PC-9 (cell line): ENCODE measurements at regions not wholly inside any gene's neighbourhood (a gene's known extent, or its start where the extent isn't known, plus 50 kb on each side); places are given as distances from the start of the nearest gene placed in this dataset.

ENCODE experiments used
- BruUV-seq: library from RNA; stranded (reverse); fragments of 400-500 nt; replicated peaks from 2 replicates; lab custom pipeline; 2021; lab: Mats Ljungman, UMichigan
- CTCF ChIA-PET: fragments of 300-600 bp; sonication (Branson Sonifier 250); formaldehyde crosslinking; loops from one replicate; lab custom pipeline; 2022; ENCODE audit warnings: antibody characterized with exemption; lab: Charles Lee
- POLR2A ChIA-PET: fragments of 300-600 bp; sonication (Branson Sonifier 250); formaldehyde crosslinking; loops from one replicate; lab custom pipeline; 2022; ENCODE audit warnings: antibody characterized with exemption; ENCODE audit not compliant: unreplicated experiment; lab: Charles Lee
- DNase-seq, 2 experiments: peaks; one replicate each; pipeline versions ENCODE4 v3.0.0 to v3.0.0-alpha.2; 2015 to 2022; ENCODE audit warnings: mixed read lengths in 1 of 2
- H2AFZ ChIP-seq: fragments of 200-600 bp; sonication (generic); 2 replicates; pipeline ENCODE4 v1.8.1; 2017; ENCODE audit warnings: antibody characterized with exemption
- H3F3A ChIP-seq: fragments of 200-600 bp; sonication (generic); 2 replicates; pipeline ENCODE4 v1.8.1; 2017; ENCODE audit warnings: antibody characterized with exemption, mild to moderate bottlenecking, low read depth; ENCODE audit not compliant: insufficient read depth
- H3K27ac ChIP-seq: fragments of 200-600 bp; sonication (generic); 2 replicates; pipeline ENCODE4 v1.6.1; 2016; ENCODE audit warnings: mixed run types
- H3K27me3 ChIP-seq: fragments of 200-600 bp; sonication (generic); 2 replicates; pipeline ENCODE4 v1.6.1; 2016; ENCODE audit warnings: low read depth, mixed run types; ENCODE audit not compliant: insufficient read depth
- H3K36me3 ChIP-seq: fragments of 200-600 bp; sonication (generic); 2 replicates; pipeline ENCODE4 v1.6.1; 2016; ENCODE audit warnings: low read depth, mixed run types
- H3K4me1 ChIP-seq: fragments of 200-600 bp; sonication (generic); replicated peaks from 2 replicates; pipeline ENCODE4 v1.6.1; 2016; ENCODE audit warnings: mixed run types; ENCODE audit not compliant: insufficient read depth
- H3K4me2 ChIP-seq: fragments of 200-600 bp; sonication (generic); 2 replicates; pipeline ENCODE4 v1.6.1; 2017; ENCODE audit warnings: mixed run types
- H3K4me3 ChIP-seq: fragments of 200-600 bp; sonication (generic); 2 replicates; pipeline ENCODE4 v1.6.1; 2016; ENCODE audit warnings: mixed run types
- H3K79me2 ChIP-seq: fragments of 200-600 bp; sonication (generic); 2 replicates; pipeline ENCODE4 v1.6.1; 2017; ENCODE audit warnings: low read depth, mixed run types
- H3K9me2 ChIP-seq: fragments of 200-600 bp; sonication (generic); 2 replicates; pipeline ENCODE4 v1.8.1; 2017; ENCODE audit warnings: mild to moderate bottlenecking; ENCODE audit not compliant: insufficient read depth
- H3K9me3 ChIP-seq: fragments of 200-600 bp; sonication (generic); 2 replicates; pipeline ENCODE4 v1.8.1; 2016; ENCODE audit warnings: low read depth; ENCODE audit not compliant: insufficient read depth
- H4K20me1 ChIP-seq: fragments of 200-600 bp; sonication (generic); 2 replicates; pipeline ENCODE4 v1.8.1; 2017; ENCODE audit not compliant: insufficient read depth
- EZH2 ChIP-seq: fragments of 200-600 bp; sonication (generic); IDR thresholded peaks from 2 replicates; pipeline ENCODE4 v1.8.0; 2017; ENCODE audit warnings: antibody characterized with exemption, low read depth
- intact Hi-C: fragments of 100-400 bp; cut with micrococcal nuclease; formaldehyde crosslinking; loops from one replicate; pipeline ENCODE4 v1.10.0; 2022; ENCODE audit not compliant: unreplicated experiment
- TF ChIP-seq, protein P1 (sequence below): fragments of 200-600 bp; sonication (generic); conservative IDR thresholded peaks from 2 replicates; pipeline ENCODE4 v1.6.1; 2017; ENCODE audit warnings: mixed run types, antibody characterized with exemption, mild to moderate bottlenecking, moderate library complexity

- no peak overlapping the region for H2AFZ ChIP-seq
- no peaks in the 10 kb centered on the region for H3K9me2 ChIP-seq
- no peaks in the 10 kb centered on the region for H3K4me1 ChIP-seq
- ChIA-PET POLR2A (no interaction called here), CTCF (no interaction called here)
- no peak for DNase-seq
- H3K79me2 ChIP-seq: no peaks in the 10 kb centered on the region
- no peak overlapping the region for H3K4me3 ChIP-seq
- no peaks in the 10 kb centered on the region for H3F3A ChIP-seq
- TF ChIP-seq EZH2: no peak
- TF ChIP-seq, protein P1, sequence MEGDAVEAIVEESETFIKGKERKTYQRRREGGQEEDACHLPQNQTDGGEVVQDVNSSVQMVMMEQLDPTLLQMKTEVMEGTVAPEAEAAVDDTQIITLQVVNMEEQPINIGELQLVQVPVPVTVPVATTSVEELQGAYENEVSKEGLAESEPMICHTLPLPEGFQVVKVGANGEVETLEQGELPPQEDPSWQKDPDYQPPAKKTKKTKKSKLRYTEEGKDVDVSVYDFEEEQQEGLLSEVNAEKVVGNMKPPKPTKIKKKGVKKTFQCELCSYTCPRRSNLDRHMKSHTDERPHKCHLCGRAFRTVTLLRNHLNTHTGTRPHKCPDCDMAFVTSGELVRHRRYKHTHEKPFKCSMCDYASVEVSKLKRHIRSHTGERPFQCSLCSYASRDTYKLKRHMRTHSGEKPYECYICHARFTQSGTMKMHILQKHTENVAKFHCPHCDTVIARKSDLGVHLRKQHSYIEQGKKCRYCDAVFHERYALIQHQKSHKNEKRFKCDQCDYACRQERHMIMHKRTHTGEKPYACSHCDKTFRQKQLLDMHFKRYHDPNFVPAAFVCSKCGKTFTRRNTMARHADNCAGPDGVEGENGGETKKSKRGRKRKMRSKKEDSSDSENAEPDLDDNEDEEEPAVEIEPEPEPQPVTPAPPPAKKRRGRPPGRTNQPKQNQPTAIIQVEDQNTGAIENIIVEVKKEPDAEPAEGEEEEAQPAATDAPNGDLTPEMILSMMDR: no peak
- H3K4me2 ChIP-seq: no peak overlapping the region
- H3K27ac ChIP-seq: no peak overlapping the region
- H4K20me1 ChIP-seq: no peaks in the 10 kb centered on the region
- H3K9me3 ChIP-seq: no peaks in the 10 kb centered on the region
- no peaks in the 10 kb centered on the region for H3K27me3 ChIP-seq
- H3K36me3 ChIP-seq: no peaks in the 10 kb centered on the region
- intact Hi-C loops: no loop called here
- no TSS peak for BruUV-seq
Observed at GRCh38 chr4:177680308-177680707, 238.1 kb upstream of the AGA start.

DNA sequence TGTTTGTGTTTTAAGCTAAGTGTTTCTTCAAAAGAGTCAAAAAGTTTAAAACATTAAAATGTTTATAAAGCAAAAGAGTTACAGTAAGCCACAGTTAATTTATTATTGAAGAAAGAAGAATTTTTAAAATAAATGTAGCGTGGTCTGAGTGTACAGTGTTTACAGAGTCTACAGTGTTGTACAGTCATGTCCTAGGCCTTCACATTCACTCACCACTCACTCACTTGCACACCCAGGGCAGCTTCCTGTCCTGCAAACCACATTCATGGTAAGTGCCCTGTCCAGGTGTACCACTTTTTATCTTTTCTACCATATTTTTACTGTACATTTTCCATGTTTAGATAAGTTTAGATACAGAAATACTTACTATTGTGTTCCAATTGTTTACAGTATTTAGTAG lies 239.7 kb upstream of the AGA start:
- POLR2A ChIA-PET: no interaction called here
- Histone ChIP-seq H2AFZ (no peak overlapping the region), H4K20me1 (no peaks in the 10 kb centered on the region), H3K4me3 (no peak overlapping the region), H3K4me2 (no peak overlapping the region), H3K36me3 (no peaks in the 10 kb centered on the region), H3K4me1 (no peaks in the 10 kb centered on the region), H3K27ac (no peak overlapping the region), H3F3A (no peaks in the 10 kb centered on the region), H3K27me3 (no peaks in the 10 kb centered on the region), H3K79me2 (no peaks in the 10 kb centered on the region), H3K9me2 (no peaks in the 10 kb centered on the region), H3K9me3 (no peaks in the 10 kb centered on the region)
- CTCF ChIA-PET: no interaction called here
- intact Hi-C loops: no loop called here
- BruUV-seq: no TSS peak
- no peak for DNase-seq
- TF ChIP-seq, protein P1: no peak
- TF ChIP-seq EZH2: no peak

DNA sequence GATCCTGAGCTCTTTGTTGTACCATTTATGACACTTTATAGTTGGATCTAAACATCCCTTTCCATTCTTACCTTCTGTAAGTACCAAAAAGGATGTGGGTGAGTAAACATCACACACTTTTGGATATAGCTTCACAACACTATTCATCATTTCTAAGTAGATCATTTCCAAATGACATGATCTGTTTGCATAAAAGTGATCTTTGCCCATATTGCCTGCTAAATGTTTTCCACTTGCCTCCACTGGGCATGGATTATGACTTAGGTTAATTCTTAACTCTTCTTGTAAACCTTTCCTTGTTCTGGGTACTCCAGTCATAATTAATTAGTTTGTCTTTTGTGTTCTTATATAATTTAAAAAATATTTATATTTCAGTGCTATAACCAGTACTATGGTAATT lies 244.9 kb upstream of the AGA start:
- ChIA-PET POLR2A (no interaction called here), CTCF (no interaction called here)
- intact Hi-C loops: no loop called here
- no peak for DNase-seq
- Histone ChIP-seq H3K27ac (no peak overlapping the region), H3K4me2 (no peak overlapping the region), H4K20me1 (no peaks in the 10 kb centered on the region), H3K79me2 (no peaks in the 10 kb centered on the region), H3K4me1 (no peaks in the 10 kb centered on the region), H3K4me3 (no peak overlapping the region), H3F3A (no peaks in the 10 kb centered on the region), H3K27me3 (no peaks in the 10 kb centered on the region), H3K36me3 (no peaks in the 10 kb centered on the region), H3K9me3 (no peaks in the 10 kb centered on the region), H3K9me2 (no peaks in the 10 kb centered on the region), H2AFZ (no peak overlapping the region)
- BruUV-seq: no TSS peak
- no peak for TF ChIP-seq EZH2
- TF ChIP-seq, protein P1: no peak
